GM21717 (cell line): ENCODE measurements at regions not wholly inside any gene's neighbourhood (a gene's known extent, or its start where the extent isn't known, plus 50 kb on each side); places are given as distances from the start of the nearest gene placed in this dataset.

Experiments
- ATAC-seq: cut with Tn5 transposase; IDR thresholded peaks from one replicate; pipeline ENCODE4 v1.9.1; 2021; ENCODE audit warnings: mild to moderate bottlenecking, moderate library complexity; ENCODE audit not compliant: unreplicated experiment

GRCh38 chr13:105660561-105660960 is 874.9 kb downstream of the EFNB2 start:
- ATAC-seq, result no peak

GRCh38 chr13:105658431-105658830 is 877.0 kb downstream of the EFNB2 start:
- ATAC-seq, result no peak

GRCh38 chr13:105655046-105655445 is 880.4 kb downstream of the EFNB2 start:
- no peak for ATAC-seq

GRCh38 chr13:105643966-105644365 is 891.5 kb downstream of the EFNB2 start:
- ATAC-seq, result no peak

GRCh38 chr13:105642511-105642958 is 892.9 kb downstream of the EFNB2 start:
- ATAC-seq, result no peak

- no peak for ATAC-seq
Observed at GRCh38 chr13:105641121-105641520, 894.3 kb downstream of the EFNB2 start.

- ATAC-seq, result no peak
Observed at GRCh38 chr13:105638426-105638825, 897.0 kb downstream of the EFNB2 start.

GRCh38 chr13:105634059-105634458 is 901.4 kb downstream of the EFNB2 start:
- ATAC-seq, result no peak

GRCh38 chr13:105630431-105630830 is 905.0 kb downstream of the EFNB2 start:
- ATAC-seq, result no peak

GRCh38 chr13:105627270-105627669 is 908.2 kb downstream of the EFNB2 start:
- ATAC-seq, result no peak

- ATAC-seq, result no peak
Observed at GRCh38 chr13:105625691-105626090, 909.8 kb downstream of the EFNB2 start.

GRCh38 chr13:105616333-105617075 is 919.0 kb downstream of the EFNB2 start:
- ATAC-seq, result no peak

GRCh38 chr13:105612541-105612940 is 922.9 kb downstream of the EFNB2 start:
- ATAC-seq, result no peak

GRCh38 chr13:105611424-105611823 is 924.0 kb downstream of the EFNB2 start:
- no peak for ATAC-seq

GRCh38 chr13:105608104-105608503 is 927.4 kb downstream of the EFNB2 start:
- ATAC-seq, result no peak

GRCh38 chr13:105607426-105607825 is 928.0 kb downstream of the EFNB2 start:
- ATAC-seq, result no peak

- no peak for ATAC-seq
Observed at GRCh38 chr13:105607016-105607415, 928.4 kb downstream of the EFNB2 start.

- no peak for ATAC-seq
Observed at GRCh38 chr13:105602956-105603670, 932.3 kb downstream of the EFNB2 start.

- no peak for ATAC-seq
Observed at GRCh38 chr13:105599477-105600037, 935.9 kb downstream of the EFNB2 start.

- ATAC-seq, result no peak
Observed at GRCh38 chr13:105598529-105598928, 936.9 kb downstream of the EFNB2 start.

- no peak for ATAC-seq
Observed at GRCh38 chr13:105597573-105597972, 937.9 kb downstream of the EFNB2 start.

GRCh38 chr13:105595471-105595870 is 940.0 kb downstream of the EFNB2 start:
- no peak for ATAC-seq
